Neuron (in vitro differentiated cells): ENCODE measurements at regions not wholly inside any gene's neighbourhood (a gene's known extent, or its start where the extent isn't known, plus 50 kb on each side); places are given as distances from the start of the nearest gene placed in this dataset.

Source experiments
- H2AFZ ChIP-seq: one replicate; pipeline ENCODE4 v1.6.1; 2013; ENCODE audit warnings: low read depth, mild to moderate bottlenecking, inconsistent platforms, low read length, moderate library complexity
- H3K27me3 ChIP-seq: one replicate; pipeline ENCODE4 v1.6.1; 2013; ENCODE audit warnings: low read length; ENCODE audit not compliant: insufficient read depth
- H3K36me3 ChIP-seq: one replicate; pipeline ENCODE4 v1.6.1; 2013; ENCODE audit warnings: low read length; ENCODE audit not compliant: insufficient read depth
- H3K4me1 ChIP-seq: one replicate; pipeline ENCODE4 v1.6.1; 2013; ENCODE audit warnings: low read length; ENCODE audit not compliant: insufficient read depth
- H3K4me3 ChIP-seq: 2 replicates; pipeline ENCODE4 v1.5.1; 2013; ENCODE audit warnings: mild to moderate bottlenecking, low read length, moderate library complexity
- H3K9me3 ChIP-seq: one replicate; pipeline ENCODE4 v1.6.1; 2013; ENCODE audit warnings: low read length

DNA sequence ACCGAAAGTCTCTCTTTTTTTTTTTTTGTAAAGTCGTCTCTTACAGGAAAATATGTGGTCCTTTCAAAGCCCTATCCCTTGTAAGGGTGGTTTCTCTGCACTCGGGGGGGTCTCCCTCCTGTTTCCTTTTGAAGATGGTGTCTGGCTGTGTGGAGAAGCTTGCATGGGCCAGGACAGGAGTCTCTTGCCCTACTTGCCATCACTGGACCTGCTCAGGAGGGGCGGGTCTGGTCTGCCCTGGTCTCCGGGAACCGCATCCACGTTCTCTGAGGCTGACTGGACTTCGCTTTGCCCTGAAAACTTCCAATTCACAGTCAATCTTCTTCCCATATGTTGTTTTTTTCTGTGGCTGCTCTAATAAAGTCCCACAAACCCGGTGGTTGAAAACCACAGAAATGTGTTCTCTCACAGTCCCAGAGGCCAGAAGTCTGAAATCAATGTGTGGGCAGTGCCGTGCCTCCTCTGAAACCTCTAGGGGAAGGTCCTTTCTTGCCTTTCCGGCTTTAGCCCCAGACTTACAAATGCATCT is 92.9 kb upstream of the IER5L start:
- Histone ChIP-seq H3K9me3 (no peaks in the 10 kb centered on the region), H3K36me3 (no peaks in the 10 kb centered on the region), H3K4me1 (peaks cover 3% of the 10 kb centered on the region), H2AFZ (no peak overlapping the region), H3K4me3 (no peak overlapping the region), H3K27me3 (no peaks in the 10 kb centered on the region)

DNA sequence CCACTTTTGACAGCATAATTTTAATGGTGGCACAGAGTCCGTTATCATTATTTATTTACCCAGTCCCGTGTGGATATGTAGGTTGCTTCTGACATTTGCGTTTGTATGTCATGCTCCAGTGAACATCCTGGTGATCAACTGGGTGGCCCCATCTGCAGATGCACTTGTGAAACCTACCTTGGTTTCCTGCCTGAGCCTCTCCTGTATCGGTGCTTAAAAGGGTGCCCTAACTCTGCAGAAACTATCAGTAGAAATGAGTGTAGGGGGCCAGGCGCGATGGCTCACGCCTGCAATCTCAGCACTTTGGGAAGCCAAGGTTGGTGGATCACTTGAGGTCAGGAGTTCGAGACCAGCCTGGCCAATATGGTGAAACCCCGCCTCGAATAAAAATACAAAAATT is 92.1 kb upstream of the IER5L start:
- no peak overlapping the region for H3K4me3 ChIP-seq
- H2AFZ ChIP-seq, result no peak overlapping the region
- H3K27me3 ChIP-seq, result no peaks in the 10 kb centered on the region
- H3K4me1 ChIP-seq, result no peaks in the 10 kb centered on the region
- no peaks in the 10 kb centered on the region for H3K36me3 ChIP-seq
- no peaks in the 10 kb centered on the region for H3K9me3 ChIP-seq

DNA sequence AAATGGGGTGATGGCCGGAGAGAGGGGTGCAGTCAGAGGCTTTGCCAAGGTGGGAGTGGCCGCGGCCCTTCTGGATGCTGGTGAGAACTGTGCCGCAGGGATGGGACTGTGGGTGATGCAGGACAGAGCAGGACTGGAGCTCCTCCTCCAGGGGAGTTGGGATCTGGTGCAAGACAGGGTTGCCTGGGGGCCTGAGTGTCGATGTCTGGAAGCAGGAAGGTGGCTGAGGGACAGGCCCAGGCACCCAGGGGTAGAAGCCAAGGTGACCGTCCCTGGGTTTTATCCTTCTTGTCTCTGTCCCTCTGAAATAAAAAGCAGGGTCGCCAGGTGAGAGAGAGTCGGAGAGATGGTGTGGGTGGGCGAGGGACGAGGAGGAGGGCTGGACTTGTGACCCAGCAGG is 89.1 kb upstream of the IER5L start:
- Histone ChIP-seq H3K4me3 (no peak overlapping the region), H3K9me3 (no peaks in the 10 kb centered on the region), H3K4me1 (no peaks in the 10 kb centered on the region)

DNA sequence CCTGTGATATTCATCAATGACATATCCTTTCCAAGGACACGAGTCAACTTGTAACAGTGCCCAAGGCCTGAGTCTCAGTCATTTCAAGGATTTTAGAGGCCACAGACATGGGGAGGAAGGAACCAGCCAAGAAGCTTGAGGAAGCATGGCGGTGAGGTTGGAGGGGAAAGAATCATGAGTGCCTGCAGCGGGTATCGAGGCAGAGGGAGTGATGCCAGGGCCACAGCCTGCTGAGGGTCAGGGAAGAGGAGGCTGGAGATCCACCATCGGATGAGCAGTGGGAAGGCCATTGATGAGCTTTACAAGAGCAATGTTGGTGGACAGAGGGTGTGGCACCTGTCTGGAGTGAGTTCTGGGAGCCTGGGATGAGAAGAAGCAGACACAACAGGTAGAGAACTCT is 88.5 kb upstream of the IER5L start:
- H3K4me1 ChIP-seq, result no peaks in the 10 kb centered on the region
- H2AFZ ChIP-seq, result no peak overlapping the region
- no peaks in the 10 kb centered on the region for H3K9me3 ChIP-seq
- H3K27me3 ChIP-seq, result no peaks in the 10 kb centered on the region
- H3K4me3 ChIP-seq, result no peak overlapping the region
- H3K36me3 ChIP-seq, result no peaks in the 10 kb centered on the region

More for the DNA sequence above, 89.1 kb upstream of the IER5L start:
- no peak overlapping the region for H2AFZ ChIP-seq
- H3K36me3 ChIP-seq, result no peaks in the 10 kb centered on the region
- no peaks in the 10 kb centered on the region for H3K27me3 ChIP-seq

DNA sequence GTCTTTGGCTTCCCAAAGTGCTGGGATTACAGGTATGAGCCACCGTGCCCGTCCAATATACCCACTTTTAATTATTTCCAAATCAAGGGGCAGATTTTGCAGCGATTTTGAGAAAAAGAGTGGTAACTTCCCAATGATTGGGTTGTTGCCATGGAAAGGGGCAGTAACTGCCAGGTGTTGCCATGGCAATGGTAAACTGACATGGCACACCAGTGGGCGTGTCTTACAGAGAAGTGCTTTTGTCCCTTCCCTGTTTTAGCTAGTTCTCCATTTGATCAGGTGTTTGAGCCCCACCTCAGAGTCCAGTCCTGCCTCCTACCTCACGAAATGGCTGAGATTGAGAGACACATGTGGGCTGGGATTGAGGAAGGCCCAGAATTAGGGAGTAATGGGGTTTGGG is 86.3 kb upstream of the IER5L start:
- Histone ChIP-seq H3K27me3 (no peaks in the 10 kb centered on the region), H2AFZ (no peak overlapping the region), H3K4me1 (no peaks in the 10 kb centered on the region), H3K36me3 (no peaks in the 10 kb centered on the region), H3K9me3 (no peaks in the 10 kb centered on the region), H3K4me3 (no peak overlapping the region)

DNA sequence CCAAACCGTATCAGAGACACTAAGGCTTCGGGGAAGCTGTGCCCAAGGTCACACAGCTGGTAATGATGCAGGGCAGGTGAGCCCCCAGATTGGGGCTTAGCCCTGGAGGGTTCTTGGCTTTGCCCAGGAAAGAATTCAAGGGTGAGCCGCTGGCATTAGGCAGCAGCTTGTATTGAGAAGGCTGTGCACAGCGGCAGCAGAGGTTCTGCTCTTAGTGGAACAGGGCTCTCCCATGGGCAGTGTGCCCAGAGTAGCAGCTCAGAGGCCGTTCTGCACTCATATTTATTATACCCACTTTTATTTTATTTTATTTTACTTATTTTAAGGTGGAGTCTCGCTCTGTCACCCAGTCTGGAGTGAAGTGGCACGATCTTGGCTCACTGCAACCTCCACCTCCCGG is 85.8 kb upstream of the IER5L start:
- H2AFZ ChIP-seq, result no peak overlapping the region
- H3K9me3 ChIP-seq, result no peaks in the 10 kb centered on the region

DNA sequence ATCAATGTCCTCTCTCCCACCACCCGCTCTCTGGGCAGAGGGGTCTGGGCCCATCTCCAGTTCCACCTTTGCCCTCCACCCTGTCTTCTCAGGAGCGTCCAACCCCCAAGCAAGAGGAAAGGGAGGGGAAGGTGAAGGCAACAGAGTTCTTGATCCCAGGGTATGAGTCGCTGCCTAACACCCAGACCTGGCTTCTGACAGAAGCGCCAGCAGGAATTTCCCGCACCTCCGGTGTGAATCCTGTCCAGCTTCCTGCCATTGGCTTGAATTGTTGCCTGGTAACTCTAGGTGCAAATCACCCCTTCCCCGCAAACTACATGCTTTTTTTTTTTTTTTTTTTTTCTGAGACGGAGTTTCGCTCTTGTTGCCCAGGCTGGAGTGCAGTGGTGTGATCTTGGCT is 84.2 kb upstream of the IER5L start:
- Histone ChIP-seq H3K9me3 (peaks cover 2% of the 10 kb centered on the region), H3K4me3 (no peak overlapping the region), H3K27me3 (no peaks in the 10 kb centered on the region), H3K36me3 (no peaks in the 10 kb centered on the region), H3K4me1 (no peaks in the 10 kb centered on the region), H2AFZ (no peak overlapping the region)

More for the DNA sequence above, 85.8 kb upstream of the IER5L start:
- H3K4me1 ChIP-seq, result no peaks in the 10 kb centered on the region
- H3K4me3 ChIP-seq, result no peak overlapping the region
- H3K27me3 ChIP-seq, result no peaks in the 10 kb centered on the region
- H3K36me3 ChIP-seq, result no peaks in the 10 kb centered on the region

DNA sequence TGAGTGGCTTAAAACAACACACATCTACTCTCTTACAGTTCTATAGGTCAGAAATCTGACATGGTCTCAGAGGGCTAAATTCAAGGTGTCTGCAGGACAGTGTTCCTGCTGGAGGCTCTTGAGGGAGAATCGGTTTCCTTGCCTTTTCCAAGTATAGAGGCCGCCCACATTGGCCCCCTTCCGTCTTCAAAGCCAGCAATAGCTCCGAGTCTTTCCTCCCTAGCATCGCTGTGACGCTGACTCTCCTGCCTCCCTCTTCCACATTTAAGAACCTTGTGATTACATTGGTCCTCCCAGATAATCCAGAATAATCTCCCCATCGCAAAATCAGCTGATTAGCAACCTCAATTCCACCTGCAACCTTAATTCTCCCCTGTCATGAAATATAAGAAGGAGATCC is 81.3 kb upstream of the IER5L start:
- Histone ChIP-seq H3K4me1 (no peaks in the 10 kb centered on the region), H2AFZ (no peak overlapping the region), H3K9me3 (peaks cover 2% of the 10 kb centered on the region), H3K4me3 (no peak overlapping the region), H3K36me3 (no peaks in the 10 kb centered on the region), H3K27me3 (no peaks in the 10 kb centered on the region)

DNA sequence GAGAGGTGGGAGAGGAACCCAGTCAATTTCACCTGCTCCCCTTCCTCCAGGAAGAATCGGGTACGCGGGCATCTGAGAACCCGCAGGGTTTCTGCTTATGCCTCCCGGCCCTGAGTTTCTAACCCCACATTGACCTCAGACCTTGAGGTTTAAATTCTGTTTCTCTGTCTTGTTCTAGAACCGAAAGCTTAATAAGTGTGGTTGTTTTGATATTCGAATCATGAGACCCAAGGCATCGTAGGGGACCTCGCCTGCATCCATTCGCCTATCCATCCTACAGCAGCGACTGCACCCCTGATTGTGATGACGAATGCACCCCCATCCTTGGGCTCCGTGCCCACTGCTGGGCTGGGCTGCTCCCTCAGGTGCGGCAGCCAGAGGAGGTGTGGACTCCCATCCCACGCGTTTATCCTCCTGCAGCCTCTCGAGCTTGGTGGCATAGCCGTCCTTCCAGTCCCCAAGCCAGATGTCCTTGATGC is 80.8 kb upstream of the IER5L start:
- Histone ChIP-seq H3K36me3 (no peaks in the 10 kb centered on the region), H3K9me3 (peaks cover 2% of the 10 kb centered on the region), H3K4me3 (no peak overlapping the region), H3K4me1 (no peaks in the 10 kb centered on the region), H3K27me3 (no peaks in the 10 kb centered on the region), H2AFZ (peak overlapping the region; percentile 54)

DNA sequence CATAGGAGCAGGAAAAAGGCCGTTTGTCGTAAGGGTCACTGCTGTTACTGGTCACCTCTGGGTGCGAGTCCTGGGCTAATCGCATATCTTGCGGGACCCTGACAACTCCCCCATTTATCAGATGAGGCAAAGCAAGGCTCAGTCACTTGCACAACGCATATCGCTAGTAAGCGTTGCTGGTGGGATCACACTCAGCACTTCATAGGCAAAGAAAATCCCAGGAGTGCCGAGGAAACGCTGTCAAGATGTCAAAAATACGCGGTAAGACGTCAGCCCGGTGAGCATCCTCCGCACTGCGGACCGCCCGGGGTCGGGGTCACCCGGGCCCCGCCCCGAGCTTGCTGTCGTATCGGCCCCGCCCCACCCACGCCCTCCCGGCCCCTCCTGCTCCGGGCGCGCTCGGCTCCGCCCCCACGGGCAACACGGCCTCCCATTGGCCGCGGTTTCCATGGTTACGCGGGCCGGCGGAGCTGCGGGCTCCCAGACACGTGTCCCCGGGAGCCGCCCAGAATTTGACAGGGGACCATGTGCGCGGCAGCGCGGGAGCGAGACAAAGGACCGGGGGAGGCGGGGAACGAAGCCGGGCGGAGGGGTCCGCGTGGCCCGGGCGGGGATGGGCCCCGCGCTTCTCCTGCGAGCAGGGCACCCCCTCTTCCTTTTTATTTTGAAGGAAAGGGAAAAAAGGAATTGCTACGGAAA is 80.2 kb upstream of the IER5L start:
- no peak overlapping the region for H3K4me3 ChIP-seq
- H2AFZ ChIP-seq, result peak overlapping the region; percentile 54
- peaks cover 3% of the 10 kb centered on the region for H3K4me1 ChIP-seq
- H3K27me3 ChIP-seq, result no peaks in the 10 kb centered on the region
- H3K36me3 ChIP-seq, result no peaks in the 10 kb centered on the region
- H3K9me3 ChIP-seq, result peaks cover 2% of the 10 kb centered on the region

DNA sequence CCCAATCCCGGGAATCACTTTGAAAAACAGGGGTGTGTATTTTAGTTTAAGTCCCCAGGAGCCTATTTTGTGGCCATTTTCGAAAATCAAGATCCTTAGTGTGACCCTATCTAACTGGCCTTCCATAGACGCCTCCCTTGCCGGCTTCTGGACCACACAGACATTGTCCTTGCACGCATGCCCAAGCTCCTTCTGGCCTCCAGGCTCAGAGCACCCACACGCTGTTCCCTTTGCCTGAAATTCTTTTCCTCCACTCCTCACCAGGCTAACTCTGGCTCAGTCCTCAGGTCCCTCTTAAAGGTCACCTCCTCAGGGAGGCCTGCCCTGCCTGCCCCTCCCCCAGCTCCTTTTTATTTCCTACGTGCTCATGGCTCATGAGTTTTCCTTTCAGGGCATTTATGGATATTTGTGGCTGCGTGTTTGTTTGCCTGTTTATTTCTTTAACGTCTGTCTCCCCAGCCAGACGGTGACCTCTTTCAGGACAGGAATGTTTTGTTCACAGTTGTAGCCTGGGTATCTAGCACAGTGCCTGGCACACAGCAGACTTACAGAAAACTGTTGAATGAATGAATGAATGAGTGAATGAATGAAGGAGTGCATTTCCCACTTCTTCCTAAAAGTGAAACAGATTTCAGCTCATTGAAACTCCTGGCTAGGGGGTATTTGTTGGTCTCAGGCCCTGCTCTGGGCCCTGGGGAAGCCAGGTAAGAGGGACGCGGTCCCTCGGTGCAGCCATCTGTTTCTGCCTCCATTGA is 79.1 kb upstream of the IER5L start:
- H3K9me3 ChIP-seq, result peaks cover 2% of the 10 kb centered on the region
- H2AFZ ChIP-seq, result no peak overlapping the region
- no peak overlapping the region for H3K4me3 ChIP-seq
- no peaks in the 10 kb centered on the region for H3K27me3 ChIP-seq
- no peaks in the 10 kb centered on the region for H3K36me3 ChIP-seq
- H3K4me1 ChIP-seq, result peaks cover 4% of the 10 kb centered on the region

DNA sequence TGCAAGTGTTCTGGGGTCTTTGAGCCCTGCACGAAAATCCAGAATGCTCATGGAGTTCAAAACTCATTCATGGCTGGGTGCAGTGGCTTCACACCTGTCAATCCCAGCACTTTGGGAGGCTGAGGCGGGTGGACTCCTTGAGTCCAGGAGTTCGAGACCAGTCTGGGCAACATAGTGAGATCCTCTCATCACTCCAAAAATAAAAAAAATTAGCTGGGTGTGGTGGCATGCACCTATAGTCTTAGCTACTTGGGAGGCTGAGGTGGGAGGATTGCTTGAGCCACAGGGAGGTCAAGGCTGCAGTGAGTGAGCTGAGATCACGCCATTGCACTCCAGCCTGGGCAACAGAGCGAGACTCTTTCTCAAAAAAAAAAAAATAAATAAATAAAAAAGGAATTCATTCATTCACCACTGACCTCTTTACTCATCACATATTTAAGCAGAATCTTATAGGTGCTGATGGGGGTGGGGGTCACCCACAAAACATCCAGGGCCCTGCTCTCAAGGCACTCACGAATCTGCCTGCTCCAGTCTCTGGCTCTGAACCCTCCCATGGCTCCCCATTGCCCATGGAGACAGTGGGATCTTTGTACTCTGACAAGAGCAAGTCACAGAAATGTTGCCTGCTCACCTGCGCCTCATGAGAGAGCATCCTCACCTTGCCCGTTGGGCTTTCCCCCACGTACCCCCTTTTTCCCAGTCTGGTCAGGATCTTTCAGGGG is 76.7 kb upstream of the IER5L start:
- peaks cover 4% of the 10 kb centered on the region for H3K4me1 ChIP-seq
- H3K4me3 ChIP-seq, result no peak overlapping the region
- H3K36me3 ChIP-seq, result no peaks in the 10 kb centered on the region
- peaks cover 2% of the 10 kb centered on the region for H3K9me3 ChIP-seq
- H2AFZ ChIP-seq, result no peak overlapping the region
- no peaks in the 10 kb centered on the region for H3K27me3 ChIP-seq

DNA sequence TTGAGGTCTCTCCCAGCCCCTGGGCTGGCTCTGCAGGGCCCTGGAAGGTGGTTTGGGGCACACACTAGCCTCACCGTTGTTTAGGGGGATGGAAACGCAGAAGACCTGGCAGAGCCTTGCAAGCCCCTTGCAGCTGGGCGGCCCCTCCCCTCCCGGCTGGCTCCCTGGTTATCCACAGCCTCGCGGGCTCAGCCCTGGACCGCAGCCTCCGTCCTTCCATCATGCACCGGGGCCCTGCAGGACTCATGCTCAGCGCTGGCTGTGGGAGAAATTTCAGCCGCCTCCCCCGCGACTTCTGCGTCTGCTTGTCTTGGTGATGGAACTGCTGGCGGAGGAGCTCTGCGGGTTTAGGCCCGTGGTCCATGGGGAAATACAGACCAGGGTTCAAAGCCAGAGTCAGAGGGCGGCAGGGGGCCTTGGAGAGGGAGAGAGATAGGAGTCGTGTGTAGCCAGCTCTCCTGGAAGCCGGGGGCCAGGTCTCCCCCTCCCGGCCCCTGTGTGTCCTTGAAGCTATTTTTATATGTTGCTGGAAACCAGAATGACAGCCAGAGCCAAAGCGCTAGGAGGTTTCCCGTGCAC is 75.8 kb upstream of the IER5L start:
- H3K4me3 ChIP-seq, result no peak overlapping the region

More for the DNA sequence above, 75.8 kb upstream of the IER5L start:
- Histone ChIP-seq H3K9me3 (peaks cover 2% of the 10 kb centered on the region), H3K36me3 (no peaks in the 10 kb centered on the region), H3K27me3 (no peaks in the 10 kb centered on the region), H2AFZ (no peak overlapping the region), H3K4me1 (peaks cover 4% of the 10 kb centered on the region)
